GM03348 (cell line): ENCODE measurements at regions not wholly inside any gene's neighbourhood (a gene's known extent, or its start where the extent isn't known, plus 50 kb on each side); places are given as distances from the start of the nearest gene placed in this dataset.
"Not testable (repeated sequence)": the region's sequence is repeated elsewhere in the genome, so short reads cannot be mapped to it uniquely, and the experiment has no call there.

Experiments used
- DNase-seq: peaks from one replicate; pipeline ENCODE4 v3.0.0; 2012; ENCODE audit warnings: low spot score

DNA sequence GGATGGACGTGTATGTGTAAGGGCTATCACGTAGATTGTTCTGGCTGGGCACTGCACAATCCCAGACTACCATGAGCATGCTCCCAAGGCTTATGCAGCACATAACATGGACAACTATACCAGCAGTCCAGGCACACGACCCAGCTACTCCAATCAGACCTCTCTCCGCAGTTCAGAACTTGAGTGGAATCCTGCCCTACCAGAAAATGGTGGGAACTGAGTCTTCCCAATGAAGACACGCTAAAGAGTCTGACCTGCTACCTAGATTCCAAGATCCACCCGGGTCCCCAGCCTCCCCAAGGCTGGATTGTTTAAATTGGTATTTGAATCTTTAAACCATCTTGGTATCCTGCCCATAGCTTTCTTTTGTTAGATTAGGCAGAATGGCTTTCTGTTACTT lies 251.3 kb upstream of the KAZN start:
- no peak for DNase-seq

DNA sequence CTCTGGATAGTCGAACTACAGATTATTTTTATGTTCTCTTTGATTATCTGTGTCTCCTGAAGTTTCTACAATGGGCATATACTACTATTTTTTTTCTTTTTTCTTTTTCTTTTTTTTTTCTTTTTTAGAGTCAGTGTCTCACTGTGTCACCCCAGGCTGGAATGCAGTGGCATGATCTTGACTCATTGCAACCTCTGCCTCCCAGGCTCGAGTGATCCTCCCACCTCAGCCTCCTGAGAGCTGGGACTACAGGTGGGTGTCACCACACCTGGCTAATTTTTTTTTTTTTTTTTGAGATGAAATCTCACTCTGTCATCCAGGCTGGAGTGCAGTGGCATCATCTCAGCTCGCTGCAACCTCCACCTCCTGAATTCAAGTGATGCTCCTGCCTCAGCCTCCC lies 250.7 kb upstream of the KAZN start:
- DNase-seq = no peak

DNA sequence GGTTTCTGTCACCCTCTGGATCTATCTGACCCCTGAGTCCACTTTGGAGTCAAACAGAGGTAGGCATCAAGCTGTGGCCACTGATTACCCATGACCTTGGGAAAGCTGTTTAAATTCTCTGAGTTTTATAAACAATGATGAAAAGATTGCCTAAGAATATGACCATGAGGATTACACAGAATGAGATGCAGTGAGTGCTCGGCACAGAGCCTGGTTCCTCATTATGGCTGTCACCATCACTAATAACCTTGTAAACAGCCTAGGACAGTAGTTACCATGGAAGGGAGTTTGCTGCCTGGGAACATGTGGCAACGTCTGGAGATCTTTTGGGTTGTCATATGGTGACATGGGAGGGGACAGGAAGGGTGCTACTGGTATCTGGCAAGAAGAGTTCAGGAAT lies 248.3 kb upstream of the KAZN start:
- no peak for DNase-seq

DNA sequence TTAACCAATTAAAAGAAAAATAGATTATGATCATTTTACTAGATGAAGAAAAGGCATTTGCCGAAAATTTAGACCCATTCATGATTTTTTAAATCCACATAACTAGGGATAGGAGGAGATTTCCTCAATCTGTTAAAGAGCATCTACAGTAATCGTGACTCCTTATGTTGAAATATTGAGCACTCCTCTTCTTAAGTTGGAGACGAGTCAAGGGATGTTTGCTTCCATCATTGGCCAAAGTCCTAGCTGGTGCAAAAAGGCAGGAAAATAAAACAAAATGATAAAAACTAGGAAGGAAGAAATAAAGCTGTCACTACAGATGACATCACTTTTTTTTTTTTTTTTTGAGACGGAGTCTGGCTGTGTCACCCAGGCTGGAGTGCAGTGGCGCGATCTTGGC lies 245.6 kb upstream of the KAZN start:
- DNase-seq = no peak

DNA sequence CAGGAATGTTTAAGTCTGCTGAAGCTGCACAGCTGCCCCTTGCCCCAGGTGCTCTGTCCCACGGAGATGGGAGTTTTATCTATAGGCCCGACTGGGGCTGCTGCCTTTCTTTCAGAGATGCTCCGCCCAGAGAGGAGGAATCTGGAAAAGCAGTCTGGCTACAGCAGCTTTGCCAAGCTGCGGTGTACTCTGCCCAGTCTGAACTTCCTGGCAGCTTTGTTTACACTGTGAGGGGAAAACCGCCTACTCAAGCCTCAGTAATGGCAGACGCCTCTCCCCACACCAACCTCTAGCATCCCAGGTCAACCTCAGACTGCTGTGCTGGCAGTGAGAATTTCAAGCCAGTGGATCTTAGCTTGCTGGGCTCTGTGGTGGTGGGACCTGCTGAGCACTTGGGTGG lies 237.5 kb upstream of the KAZN start:
- not testable (repeated sequence) for DNase-seq

DNA sequence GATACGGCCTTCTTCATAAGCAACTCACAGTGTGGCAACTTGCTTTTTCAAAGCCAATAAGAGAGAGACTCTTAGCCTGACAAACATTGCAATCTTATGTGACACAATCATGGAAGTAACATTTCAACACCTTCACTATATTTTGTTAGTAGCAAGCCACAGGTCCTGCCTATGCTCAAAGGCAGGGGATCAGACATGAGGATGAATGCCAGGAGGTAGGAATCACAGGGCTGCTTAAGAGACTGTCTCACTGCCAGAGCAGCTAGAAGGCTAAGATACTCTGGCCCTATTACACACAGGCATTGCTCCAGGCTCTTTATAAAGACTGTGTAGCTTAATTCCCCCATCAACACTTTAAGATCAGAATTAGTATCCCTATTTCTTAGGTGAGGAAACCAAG lies 236.2 kb upstream of the KAZN start:
- no peak for DNase-seq

DNA sequence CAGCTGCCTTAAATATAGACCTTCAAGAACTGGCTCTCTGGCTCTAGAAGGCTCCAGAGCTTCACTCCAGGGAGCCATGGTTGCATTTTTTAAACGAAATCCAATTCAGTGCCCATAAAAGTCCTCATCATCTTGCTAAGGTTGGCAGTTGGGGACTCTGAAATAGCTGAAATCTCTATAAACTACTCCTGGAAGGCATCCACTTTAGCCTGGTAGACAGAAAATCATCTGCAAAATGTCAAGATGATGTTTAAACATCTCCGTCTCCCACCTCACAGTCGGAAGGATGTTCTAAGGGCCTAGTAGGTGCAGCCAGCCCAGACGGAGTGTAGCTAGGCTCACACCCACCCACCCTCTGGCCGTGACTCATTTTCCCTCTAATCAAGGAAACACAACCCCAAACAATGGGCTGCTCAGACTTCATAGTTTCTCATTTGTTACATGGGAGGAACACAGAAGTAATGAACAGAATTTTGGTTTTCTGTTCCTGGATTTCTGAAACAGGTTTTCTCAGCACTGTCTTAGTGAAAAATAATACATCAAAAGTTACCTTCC lies 235.4 kb upstream of the KAZN start:
- DNase-seq = no peak

DNA sequence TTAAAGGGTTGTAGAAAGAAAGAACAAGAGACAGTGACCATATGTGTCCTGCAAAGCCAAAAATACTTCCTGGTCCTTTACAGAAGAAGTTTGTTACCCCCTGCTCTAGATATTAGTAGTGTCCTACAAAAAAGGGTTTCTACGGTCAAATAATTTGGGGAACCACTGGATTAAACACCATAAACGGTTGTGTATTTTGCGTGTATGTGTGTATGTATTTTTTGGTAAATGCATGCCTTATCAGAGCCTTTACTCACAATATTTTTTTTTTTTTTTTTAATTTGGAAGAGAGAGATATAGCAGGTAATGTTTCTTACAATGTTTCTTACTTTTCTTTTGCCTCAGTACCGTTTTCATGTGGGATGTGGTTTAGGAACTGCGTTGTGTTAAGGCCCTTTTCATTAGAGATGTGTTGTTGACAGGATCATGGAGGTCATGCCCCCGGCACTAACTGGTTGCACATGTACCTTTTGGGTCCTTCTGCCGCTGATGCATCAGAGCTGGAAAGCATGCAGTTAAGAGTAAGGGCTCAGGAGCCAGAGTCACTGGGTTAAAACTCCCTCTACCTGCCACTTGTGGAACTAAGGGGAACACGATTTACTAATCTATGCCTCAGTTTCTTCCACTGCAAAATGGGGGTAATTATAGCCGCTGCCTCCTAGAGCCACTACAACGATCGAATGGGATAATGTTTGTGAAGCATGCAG lies 234.6 kb upstream of the KAZN start:
- DNase-seq = no peak

DNA sequence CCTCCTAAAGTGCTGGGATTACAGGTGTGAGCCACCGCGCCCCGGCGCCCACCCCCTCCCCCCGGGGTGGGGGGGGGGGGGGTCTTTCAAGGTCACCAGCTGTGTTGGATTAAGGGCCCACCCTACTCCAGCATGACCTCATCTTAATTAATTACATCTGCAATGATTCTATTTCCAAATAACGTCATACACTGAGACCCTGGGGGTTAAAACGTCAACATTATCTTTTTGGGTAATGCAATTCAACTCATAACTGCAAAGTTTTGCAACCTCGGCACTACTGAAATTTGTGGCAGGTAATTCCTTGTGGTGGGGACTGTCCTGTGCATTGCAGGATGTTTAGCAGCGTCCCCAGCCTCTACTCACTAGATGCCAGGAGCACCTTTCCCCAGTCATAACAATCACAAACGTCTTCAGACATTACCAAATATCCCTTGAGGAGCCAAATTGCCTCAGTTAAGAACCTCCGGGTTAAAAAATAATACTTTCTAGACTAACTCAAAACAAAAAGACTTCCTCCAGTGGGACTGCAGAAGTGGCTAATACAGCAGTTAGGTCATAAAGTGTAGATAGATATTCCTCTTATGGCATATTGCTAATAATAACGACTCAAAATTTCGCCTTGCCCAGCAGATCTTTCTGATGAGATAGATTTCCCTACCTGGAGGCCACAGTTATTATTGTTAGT lies 233.0 kb upstream of the KAZN start:
- no peak for DNase-seq

DNA sequence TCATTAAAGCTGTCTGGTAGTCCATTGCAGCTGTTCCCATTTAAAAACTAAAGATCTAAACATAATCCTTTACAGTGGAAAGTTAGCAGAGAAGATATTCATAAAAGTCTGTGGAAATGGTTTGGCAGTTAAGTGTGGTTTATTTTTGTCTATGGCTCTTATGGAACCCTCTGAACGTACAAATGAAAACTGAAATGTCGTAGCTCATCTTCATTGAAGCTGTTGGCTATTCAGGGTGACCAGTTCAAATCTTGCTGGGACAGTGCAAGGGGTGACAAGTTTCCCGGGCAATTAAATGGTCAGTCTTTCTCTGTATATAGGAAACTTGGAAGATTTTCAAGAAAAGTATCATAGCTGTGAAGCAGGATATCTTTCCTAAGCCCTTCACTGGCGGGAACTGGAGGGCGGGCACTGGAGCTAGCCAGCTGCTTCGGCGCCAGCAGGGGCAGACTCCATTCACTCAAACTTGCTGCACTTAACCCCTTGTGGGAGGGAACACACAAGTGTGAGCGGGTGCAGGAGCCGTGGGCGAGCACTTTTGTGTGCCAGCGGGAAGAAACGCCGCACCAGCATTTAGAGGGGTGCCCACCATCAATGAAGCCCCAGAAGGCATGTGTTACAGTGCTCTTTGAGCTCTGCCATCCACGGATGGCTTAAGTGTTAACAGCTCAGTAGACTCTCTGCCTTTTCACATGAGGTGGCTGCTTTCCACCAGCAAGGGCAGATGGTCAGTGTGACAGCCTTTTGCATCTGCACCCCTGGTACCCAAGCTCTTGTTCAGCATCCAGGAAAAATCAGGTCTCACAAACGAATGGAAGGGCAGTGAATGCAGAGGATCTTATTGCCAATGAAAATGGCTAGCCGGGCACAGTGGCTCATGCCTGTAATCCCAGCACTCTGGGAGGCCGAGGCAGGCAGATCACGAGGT lies 232.1 kb upstream of the KAZN start:
- DNase-seq = peak; percentile 52

DNA sequence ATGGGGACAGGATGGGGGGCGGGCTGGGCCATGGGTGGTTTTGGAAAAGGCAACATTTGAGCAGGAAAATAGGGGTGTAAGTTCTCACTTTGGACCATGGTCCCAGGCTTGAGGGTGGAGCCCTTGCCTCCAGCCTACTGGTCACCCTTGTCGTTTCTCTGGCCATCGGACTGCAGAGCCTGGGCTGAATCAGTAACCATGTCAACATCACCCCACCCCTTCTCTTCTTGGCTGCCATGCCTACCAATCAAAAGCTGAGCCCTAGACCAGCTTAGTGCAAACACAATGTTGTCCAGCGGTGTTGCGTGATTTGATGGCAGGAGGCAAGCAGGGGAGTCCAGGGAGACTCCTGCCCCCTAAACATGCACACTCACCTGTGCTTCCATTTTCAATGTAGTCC lies 231.0 kb upstream of the KAZN start:
- DNase-seq = no peak

DNA sequence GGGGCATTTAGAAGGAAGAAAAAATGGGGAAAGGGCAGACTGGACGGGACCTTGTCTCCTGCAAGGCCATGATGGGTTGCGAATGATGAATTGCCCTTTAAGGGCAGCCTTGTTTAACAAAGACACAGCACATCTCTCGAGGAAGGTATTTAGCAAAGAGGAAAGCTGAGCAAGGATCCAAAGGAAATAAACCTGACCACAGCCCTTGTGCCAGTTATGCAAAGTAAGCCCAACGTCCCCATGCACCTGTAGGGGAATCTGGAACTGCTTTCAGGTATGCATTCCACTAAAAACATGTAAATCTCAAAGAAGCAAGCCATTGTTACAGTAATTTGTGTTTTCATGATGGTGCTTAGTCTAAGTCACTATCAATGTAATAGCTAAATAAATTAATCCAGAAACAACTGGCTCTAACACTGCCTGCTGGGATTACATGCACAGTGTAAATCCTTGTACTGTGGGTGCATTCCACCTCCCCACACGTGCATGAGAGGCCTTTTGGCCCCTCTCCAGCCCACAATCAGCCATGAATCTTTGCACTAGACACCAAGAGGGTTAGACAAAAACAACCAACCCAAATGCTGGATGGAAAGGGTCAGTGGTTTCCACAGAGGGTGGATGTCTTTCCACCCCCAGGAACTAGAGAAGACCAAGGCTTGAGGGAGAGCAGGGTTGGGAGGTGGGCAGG lies 228.8 kb upstream of the KAZN start:
- DNase-seq = no peak

DNA sequence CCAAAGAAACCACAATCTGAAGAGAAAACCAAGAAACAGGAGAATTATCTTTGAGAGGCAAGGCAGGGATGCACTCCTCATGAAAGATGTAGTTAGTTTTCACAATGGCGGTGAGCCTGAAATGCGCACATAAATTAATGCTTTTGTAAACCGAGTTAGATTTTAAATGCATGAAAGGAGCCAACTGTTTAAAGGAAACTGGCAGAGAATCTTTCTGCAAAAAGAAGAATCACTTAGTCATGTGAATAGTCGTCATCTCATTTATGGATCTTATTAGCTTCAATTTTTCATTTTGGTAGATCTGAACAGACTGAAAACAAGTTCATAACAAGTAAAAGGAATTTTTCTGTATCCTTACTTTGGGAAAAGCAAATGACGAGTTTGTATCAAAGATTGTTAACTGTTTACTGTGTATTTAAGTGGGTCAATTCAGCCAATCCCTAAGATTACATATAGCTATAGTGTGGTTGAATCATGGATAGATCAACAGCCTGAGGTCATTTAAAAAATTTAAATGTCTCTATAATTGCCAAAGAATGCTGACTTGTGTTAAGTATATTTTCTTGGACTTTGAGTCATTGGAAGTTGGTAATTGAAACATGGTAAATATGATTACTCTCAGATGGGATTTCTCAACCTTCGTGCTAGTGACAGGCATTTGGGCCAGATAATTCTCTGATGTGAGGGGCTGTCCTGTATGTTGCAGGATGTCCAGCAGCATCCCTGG lies 226.6 kb upstream of the KAZN start:
- peak; percentile 42 for DNase-seq

DNA sequence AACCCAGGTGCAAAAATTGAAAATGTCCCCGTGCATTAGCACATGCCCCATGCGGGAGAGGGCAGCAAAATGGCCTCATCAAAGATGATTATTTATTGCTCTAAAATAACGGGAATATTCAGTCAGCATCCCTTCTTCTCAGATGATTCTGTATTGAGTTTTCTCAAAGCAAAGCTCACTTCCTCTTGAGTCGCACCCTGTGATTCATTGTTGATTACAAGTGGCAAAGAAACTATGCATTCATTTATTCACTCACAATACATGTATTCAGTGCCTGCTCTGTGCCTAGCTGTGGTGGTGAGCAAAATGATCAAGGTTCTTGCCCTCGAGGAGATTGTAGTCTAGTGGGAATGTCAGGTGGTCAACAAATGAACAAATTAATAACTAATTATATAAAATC lies 226.0 kb upstream of the KAZN start:
- no peak for DNase-seq

DNA sequence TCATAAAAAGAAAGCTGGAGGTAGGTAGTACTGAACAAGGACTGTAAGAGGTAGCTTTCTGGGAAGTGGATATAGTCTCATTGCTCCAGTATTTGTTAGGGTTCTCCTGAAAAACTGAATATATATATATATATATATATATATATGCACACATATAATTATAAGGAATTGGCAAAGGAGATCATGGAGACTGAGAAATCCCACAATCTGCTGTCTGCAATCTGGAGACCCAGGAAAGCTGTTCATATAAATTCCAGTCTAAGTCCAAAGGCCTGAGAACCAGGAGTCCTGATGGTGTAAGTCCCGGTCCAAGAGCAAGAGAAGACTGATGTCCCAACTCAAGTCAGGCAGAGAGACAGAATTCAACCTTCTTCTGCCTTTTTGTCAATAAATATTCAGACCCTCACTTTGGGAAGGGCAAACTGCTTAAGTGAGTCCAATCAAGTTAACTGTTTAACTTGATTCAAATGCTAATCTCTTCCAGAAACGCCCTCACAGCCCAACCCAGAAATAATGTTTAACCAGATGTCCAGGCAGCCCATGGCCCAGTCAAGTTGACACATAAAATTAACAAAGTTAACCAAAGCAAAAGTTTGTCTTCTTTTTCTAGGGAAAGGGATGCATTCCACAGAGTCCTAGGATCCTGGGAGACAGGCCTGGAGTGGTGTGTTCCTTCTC lies 225.3 kb upstream of the KAZN start:
- DNase-seq = no peak

DNA sequence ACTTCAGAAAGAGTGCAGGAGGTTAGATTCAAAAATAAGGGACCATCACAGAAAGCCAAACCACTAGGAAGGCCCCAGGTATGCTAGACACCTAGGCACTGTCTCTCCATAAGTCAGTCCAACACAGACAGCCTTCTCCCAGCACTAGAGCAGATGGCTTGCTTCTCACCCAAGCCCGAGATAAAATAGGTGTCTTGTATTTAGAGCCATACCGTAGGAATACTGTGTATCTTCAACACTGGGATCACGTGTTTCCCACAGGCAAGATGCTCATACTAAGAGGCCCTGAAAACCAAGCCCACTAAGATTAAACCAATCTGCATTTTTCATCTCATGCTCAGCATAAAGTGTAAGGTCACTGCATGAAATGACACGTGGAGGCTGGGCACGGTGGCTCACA lies 223.3 kb upstream of the KAZN start:
- no peak for DNase-seq

DNA sequence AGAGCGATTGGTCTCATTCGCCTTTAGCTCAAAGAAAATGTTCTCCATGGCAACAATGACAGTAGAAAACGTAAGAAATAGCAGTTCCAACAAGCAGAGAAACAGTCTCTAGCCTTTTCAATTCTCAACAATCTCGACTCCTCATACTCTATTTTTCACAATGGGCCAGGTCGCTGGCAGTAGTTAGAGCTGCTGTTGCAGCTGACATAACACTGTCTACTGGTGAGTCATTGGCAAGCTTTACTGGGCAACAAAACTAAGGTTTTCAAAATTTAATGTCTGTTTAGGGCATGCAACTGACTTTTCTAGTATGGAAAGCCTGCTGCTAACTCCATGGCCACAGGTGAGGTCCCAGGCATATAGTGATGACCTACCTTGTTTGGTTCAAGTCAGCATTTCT lies 221.1 kb upstream of the KAZN start:
- DNase-seq = peak; percentile 38

DNA sequence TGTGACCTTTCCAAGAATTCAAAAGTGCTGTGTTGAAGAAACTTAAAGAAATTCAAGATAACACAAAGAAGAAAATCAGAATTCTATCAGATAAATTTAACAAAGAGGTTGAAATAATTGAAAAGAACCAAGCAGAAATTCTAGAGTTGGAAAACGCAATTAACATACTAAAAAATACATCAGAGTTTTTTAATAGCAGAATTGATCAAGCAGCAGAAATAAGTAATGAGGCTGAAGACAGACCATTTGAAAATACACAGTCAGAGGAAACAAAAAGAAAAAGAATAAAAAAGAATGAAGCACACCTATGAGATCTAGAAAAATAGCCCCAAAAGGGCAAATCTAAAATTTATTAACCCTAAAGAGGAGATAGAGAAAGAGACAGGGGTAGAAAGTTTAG lies 218.1 kb upstream of the KAZN start:
- DNase-seq = no peak

DNA sequence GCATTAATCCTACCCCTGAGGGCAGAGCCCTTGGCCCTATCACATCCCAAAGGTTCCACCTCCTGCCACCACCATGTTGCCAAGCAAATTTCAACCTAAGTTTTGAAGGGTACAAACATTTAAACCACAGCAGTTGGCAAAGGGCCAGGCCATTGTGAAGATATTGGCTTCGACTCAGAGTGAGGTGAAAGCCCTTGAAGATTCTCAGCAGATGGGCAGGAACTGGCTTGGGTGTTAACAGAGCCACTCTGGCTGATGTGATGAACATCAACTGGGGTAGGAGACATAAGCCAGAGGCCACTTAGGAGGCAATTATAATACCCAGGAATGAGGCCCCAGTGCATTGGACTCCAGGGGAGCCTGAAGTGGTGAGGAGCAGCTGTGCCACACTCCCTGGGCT lies 207.7 kb upstream of the KAZN start:
- no peak for DNase-seq

DNA sequence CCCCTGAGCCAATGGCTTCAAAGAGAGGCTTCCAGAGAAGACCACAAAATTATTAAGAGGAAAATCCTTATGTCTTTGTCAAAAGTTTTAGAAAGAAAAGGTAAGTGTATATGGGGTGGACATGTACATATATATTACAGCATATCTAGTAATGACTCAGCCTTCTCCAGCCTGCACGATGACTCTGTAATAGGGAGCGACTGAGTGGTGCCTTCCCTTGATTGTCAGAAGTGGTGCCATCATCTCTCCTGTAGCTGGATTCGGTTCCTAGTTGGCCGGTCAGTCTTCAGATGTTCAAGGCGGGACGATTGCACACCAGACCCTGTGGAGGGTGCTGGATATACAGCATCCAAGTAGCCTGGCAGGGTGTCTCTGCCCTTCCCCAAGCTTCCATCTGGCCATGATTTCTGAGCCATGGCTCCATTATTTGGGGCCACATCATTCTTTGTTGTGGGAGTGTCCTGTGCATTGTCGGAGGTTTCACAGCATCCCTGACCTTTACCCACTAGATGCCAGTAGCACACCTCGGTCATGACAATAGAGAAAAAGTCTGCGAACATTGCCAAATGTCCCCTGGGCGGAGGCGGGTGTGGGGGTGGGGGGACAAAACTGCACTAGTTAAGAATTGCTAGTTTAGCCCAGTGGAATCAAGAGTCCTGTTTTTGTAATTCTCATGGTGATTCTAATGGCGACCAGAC lies 206.2 kb upstream of the KAZN start:
- DNase-seq = no peak
